Mammary epithelial cell (primary cell): ENCODE measurements at regions not wholly inside any gene's neighbourhood (a gene's known extent, or its start where the extent isn't known, plus 50 kb on each side); places are given as distances from the start of the nearest gene placed in this dataset.
"Not testable (repeated sequence)": the region's sequence is repeated elsewhere in the genome, so short reads cannot be mapped to it uniquely, and the experiment has no call there.

Source experiments
- EZH2 ChIP-seq: IDR thresholded peaks from 2 replicates; pipeline ENCODE4 v1.6.1; 2012; ENCODE audit warnings: low read length, inconsistent platforms, borderline replicate concordance
- TF ChIP-seq, protein P1 (sequence below), 2 donors: IDR thresholded peaks in 1 of 2; conservative IDR thresholded peaks in 1 of 2; 2 replicates each; pipeline ENCODE4 v1.5.1; 2011 to 2012; ENCODE audit warnings: inconsistent platforms in 2 of 2, low read length in 2 of 2, mild to moderate bottlenecking in 2 of 2, control low read depth in 1 of 2, low read depth in 1 of 2; ENCODE audit not compliant: insufficient read depth in 1 of 2; ENCODE audit errors: extremely low read depth in 1 of 2

DNA sequence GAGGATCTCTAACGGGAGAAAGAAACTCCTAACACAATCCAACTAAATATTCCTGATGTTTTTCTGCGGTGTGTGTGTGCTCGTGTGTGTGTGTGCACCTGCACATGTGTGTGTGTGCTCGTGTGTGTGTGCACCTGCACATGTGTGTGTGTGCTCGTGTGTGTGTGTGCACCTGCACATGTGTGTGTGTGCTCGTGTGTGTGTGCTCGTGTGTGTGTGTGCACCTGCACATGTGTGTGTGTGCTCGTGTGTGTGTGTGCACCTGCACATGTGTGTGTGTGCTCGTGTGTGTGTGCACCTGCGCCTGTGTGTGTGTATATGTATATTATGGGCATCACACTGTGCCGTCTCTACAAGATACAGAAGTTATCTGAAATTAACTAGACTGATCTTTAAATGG, 1451.9 kb downstream of the STIM2 start:
- TF ChIP-seq, protein P1, sequence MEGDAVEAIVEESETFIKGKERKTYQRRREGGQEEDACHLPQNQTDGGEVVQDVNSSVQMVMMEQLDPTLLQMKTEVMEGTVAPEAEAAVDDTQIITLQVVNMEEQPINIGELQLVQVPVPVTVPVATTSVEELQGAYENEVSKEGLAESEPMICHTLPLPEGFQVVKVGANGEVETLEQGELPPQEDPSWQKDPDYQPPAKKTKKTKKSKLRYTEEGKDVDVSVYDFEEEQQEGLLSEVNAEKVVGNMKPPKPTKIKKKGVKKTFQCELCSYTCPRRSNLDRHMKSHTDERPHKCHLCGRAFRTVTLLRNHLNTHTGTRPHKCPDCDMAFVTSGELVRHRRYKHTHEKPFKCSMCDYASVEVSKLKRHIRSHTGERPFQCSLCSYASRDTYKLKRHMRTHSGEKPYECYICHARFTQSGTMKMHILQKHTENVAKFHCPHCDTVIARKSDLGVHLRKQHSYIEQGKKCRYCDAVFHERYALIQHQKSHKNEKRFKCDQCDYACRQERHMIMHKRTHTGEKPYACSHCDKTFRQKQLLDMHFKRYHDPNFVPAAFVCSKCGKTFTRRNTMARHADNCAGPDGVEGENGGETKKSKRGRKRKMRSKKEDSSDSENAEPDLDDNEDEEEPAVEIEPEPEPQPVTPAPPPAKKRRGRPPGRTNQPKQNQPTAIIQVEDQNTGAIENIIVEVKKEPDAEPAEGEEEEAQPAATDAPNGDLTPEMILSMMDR (conservative IDR thresholded peaks at IDR 0.05 in 1 of 2, IDR thresholded peaks at IDR 0.05 in 1 of 2; ENCODE audit: extremely low read depth in 1 of 2, insufficient read depth in 1 of 2, low read depth in 1 of 2, low read length in 2 of 2): not testable (repeated sequence)
- not testable (repeated sequence) for TF ChIP-seq EZH2
